KBM-7 (cell line): ENCODE measurements at regions not wholly inside any gene's neighbourhood (a gene's known extent, or its start where the extent isn't known, plus 50 kb on each side); places are given as distances from the start of the nearest gene placed in this dataset.
A peak's percentile ranks its signal among the peaks of the same experiment; 100 is the strongest.

Experiments
- DNase-seq: peaks from one replicate; pipeline ENCODE4 v3.0.0-alpha.2; 2015
- in situ Hi-C: fragments of 300-500 bp; cut with MboI; formaldehyde crosslinking; loops from 2 replicates; pipeline ENCODE4 v1.14.3; 2020; ENCODE audit warnings: low sequenced_read_pairs, low pct_unique_long_range_greater_than_20kb, mixed read lengths

DNA sequence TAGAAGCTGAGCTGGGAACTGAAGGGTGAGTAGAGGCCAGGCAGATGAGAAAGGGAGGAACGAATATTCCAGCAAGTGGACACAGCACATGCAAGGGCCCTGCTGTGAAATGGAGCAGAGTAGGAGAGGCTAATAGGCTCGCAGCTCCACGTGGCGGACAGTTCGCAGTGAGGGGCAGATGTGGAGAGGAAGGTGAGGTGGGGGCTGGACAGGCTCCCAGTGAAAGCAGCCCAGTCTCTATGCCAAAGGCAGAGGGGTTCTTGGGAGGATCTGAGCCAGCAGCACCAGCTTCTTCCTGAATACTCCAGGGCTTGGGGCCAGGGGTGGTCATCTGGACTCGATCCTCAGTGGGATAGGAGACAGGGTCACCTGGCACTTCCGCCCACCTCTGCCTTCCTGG is 81.0 kb downstream of the CEBPB start:
- in situ Hi-C loops = no loop called here

DNA sequence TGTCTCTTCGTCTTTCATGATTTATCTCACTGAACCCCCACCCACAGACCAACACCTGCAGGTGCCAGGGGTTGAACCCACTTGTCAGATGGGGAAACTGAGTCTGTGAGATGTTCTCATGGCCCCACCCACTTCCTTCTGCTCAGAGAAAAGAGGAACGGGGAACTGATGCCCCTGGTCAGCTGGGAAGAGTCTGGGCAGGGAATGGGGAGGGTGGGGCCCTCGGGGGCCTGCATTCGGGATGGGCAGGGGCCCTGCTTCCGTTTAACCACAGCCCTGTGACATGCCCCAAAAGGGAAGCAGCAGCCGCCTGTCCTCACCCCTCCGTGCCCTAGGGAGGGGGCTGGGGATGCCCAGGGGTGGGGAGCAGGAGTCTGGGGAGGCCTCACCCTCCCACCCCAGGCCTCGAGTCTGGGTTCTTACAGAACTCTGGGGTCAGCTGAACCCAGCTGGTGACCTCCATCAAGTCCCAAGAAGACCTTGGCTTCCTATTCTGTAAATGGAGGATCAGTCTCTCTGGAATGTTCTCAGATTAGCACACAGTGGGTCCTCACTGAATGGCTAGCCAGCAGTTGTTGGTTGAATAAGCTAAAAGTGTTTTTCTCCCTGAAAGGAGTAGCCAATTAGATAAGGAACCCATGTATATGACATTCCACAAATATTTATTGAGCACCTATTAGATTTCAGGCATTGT is 81.5 kb downstream of the CEBPB start:
- no peak for DNase-seq
- in situ Hi-C loops = no loop called here

More for the DNA sequence above, 81.0 kb downstream of the CEBPB start:
- no peak for DNase-seq

DNA sequence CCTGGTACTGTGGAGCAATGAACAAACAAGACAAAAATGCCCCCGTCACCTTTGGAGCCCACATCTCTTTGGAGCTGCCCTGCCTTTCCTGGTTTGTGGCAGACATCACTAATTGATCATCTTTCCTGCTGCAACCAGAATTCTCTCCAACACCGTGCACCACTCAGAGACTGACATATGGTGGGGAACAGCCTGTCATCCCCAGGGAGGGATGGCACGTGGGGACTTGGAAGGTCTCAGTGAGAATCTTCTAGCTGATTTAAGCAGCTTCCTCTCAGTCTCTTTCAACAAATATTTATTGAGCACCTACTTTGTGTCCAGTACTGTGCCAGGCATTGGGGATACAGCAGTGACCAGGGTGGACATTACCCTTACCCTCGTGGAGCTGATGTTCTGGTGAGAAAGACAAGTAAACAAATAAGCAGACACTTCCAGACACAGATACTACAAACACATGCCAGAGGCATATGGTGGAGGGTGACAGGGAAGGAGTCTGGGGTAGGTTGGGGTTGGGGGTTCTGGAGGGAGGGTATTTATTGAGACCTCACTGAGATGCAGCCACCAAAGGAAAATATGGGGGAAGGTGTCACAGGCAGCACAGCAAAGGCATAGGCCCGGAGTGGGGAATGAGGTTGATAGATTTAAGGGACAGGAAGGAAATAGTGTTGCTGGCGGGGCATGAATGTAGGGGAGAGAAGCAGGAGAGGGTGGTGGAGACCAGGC is 82.3 kb downstream of the CEBPB start:
- in situ Hi-C loops = no loop called here
- no peak for DNase-seq

DNA sequence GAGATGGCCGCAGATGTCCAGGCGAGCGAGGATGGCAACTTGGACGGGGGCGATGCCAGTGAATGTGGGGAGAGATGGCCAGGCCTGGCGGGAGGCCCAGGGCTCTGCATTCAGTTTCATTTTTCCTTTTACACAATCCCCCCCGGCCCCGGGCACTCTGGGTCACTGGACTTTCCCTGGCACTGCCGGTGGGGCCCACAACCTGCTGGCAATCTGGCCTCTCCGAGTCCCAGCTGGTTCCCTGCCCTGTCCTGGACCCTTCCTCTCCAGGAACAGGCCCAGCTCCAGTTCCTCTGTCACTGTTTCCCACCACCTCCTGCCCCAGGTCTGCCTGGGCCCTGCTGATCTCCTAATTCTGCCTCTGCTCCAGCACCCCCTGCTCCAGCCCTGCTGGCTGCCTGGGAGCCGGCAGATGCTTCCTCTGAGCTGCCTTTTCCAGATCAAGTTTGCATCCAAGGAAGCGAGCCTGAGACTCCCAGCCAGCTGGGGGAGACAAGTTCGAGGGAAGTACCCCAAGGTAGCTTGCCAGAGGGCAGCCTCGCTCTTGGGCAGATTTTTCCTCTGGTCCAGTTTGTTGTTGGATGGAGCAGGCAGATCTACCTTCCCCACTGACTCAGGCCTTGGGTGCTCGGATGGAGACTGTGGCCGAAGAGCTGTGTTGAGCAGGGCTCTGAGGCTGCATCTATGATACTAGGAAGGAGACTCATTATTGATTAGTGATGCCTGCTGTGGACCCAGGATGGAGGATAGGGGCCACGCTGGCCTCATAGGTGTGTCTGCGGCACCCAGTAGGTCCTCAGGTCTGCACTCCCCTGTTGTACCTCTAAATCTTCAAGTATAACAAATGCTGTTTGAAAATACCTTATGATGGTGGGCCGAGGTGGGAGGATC is 83.2 kb downstream of the CEBPB start:
- no peak for DNase-seq
- in situ Hi-C loops = no loop called here

DNA sequence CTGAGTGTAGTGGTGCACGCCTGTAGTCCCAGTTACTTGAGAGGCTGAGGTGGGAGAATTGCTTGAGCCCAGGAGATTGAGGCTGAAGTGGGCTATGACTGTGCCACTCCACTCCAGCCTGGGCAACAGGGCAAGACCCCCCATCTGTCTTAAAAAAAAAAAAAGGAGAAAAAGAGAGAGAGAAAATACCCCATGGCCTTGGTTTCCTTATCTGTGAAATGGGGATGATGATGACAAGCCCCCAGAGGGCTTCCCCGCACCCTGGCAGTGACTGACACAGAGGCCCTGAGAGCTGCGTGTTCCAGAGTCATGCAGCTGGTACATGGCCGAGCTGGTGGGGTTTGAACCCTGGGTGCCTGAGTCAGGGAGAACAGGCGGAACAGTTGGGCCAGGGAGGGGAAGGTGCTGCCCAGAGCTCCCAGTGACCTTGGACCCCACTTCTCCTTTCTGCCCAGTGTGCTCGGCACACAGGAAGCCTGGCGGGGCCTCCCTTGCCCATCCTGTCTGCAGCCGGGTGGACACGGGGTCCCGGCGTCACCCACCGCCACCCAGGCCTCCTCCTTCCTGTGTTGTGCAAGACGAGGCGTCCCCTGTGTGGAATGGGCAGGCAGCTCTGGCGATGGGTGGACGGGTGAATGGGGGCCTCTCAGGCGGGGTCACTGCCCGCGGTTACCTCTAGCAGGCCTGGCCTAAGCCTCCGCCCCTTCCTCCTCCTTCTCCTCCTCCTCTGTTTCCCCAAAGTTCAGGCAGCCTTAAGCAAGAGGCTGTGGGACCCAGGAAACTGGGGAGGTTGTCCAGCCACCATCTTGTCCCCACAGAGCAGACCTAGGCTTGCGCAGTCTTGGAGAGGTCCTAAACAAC is 84.2 kb downstream of the CEBPB start:
- no peak for DNase-seq
- in situ Hi-C loops = no loop called here

DNA sequence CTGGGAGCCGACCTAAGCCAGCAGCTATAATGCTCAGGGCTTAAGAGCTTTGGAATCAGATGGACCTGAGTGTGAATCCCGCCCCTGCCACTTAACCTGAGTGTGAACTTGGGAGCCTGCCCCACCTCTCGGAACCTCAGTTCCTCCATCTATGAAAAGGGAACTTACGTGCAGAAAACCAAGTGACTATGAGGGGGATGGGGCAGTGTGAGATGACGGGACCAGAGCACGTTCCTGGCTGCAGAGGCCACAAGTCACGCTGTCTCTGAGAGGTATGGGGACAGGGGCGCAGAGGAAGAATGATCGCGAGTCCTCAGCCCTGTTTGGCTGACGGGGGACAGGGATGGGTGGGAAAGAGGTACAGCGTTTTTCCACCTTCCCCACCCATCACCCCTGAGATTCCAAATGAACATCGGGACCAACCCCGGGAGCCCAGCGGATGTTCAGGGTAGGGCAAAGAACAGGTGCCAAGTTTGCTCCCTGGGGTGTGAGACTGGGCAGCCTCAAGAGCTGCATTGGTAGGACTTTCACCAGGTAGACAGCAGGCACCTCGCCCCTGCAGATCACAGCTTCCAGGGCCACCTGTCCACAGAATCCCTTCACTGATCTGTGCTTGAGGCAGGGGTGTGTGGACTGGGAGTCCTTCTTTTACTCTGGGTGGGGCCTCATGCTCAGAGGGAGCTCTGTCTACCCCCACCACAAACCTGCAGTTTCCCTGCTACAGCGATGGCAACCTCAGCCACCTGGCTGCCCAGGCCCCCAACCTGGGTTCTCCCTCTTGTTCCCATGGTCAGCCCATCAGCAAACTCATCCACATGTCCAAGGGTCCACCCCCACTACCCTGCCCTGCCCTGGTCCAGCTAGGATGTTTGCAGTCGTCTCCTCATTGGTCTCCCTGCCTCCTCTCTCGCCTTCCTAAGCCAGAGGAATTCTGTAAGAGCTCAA is 85.8 kb downstream of the CEBPB start:
- in situ Hi-C loops = no loop called here
- peak; percentile 60 for DNase-seq

DNA sequence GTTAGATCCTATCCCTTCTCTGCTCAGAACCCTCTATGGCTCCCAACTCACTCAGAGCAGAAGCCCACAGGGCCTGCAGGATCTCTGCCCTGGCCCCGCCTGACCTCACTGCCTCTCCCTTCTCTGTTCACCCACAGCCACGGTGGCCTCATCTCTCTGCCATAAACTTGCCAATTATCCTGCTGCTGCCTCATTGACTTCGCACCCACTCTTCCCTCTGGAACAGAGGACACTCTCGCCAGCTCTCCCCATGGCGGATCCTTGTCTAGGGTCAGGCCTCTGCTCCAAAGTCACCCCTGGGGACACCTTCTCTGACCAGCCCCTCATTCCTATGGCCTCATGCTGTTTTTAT is 86.4 kb downstream of the CEBPB start:
- in situ Hi-C loops = no loop called here

DNA sequence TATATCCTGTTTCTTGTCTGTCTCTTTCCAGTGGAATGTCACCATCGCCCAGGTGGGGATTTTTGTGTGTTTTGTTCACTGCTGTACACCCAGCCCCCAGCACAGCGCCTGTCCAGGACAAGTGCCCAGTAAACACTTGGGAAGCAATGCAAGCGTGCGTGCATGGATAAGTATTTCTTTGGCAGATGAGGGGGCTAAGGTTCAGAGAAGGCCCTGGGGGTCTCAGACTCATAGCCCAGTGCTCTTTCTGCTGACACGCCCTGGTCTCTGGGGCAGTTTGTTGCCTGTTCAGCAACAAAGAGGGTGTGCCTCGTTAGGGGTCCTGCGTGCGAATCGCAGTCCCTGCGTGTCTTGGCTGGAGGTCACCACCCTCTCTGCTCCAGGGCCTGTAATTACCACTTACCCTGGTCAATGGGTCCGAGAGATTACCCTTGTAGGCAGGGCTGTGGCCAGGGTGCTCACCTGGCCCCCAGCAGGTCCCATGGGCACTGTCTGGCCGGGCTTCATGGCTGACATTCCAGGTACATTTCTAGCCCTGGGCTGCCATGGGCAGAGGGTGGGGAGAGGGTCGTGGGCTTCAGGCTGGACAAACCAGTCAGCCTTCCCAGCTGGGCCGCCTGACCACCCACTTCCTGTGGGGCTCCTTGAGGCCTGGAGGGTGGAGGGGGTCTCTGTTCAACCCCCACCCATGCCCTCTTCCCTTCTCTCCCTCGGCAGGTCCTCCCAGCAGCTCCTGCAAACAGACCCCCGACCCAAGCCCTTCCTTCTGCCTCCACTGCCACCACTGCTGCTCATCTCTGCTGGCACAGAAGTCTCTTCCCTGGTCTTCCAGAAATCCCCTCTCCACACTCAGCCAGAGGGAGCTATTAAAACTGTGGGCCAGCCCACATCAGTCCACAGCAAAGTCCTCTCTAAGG is 87.1 kb downstream of the CEBPB start:
- in situ Hi-C loops = no loop called here
- no peak for DNase-seq

More for the DNA sequence above, 86.4 kb downstream of the CEBPB start:
- no peak for DNase-seq

DNA sequence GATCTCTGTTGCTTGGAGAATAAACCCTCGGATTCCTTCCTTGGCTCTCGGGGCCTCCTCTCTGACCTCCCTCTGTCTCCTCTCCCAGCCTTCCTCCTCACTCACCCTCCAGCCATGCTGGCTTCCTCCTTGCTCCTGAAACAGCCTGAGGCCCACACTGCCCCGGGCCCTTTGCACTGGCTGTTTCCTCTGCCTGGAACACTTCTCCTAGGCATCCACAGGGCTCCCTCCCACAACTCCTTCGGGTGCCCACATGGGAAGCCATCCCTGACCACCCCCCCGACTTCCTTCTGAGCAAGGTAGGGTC is 87.7 kb downstream of the CEBPB start:
- in situ Hi-C loops = no loop called here
- DNase-seq = no peak

DNA sequence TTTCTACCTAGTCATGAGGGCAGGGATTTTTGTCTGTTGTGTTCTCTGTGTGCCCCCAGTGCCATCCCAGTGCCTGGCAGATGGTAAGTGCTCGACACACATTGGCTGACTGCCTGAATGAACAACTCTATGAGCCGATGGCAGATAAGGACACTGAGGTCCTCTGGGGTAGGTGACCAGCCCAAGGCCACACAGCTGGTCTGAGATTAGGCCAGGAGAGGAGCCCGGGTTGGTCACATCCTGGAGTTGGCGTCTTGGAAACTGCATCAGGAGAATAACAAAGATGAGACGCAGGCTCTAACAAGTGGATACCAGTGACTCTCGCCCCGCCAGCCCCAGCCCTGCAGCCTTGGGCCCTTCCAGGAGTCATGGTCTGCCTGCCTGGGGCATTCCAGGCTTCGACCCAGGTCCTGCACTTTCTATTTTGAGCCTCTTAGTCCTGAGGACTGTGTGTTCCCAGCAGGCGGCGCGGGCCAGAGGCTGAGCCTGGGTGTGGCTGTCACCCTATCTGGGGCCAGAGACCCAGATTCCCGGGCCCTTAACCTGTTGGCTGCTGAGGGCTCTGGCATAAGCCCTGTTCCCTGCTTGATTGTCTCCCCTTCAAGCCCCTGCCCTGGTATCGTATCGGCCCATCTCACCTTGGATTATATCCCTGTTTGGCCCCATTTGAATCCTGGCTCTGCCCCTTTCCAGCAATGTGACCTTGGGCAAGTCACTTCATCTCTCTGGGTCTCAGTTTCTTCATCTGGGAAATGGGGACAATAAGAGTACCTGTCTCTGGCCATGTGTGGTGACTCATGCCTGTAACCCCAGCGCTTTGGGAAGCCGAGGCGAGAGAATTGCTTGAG is 88.3 kb downstream of the CEBPB start:
- DNase-seq = no peak
- in situ Hi-C loops = no loop called here

DNA sequence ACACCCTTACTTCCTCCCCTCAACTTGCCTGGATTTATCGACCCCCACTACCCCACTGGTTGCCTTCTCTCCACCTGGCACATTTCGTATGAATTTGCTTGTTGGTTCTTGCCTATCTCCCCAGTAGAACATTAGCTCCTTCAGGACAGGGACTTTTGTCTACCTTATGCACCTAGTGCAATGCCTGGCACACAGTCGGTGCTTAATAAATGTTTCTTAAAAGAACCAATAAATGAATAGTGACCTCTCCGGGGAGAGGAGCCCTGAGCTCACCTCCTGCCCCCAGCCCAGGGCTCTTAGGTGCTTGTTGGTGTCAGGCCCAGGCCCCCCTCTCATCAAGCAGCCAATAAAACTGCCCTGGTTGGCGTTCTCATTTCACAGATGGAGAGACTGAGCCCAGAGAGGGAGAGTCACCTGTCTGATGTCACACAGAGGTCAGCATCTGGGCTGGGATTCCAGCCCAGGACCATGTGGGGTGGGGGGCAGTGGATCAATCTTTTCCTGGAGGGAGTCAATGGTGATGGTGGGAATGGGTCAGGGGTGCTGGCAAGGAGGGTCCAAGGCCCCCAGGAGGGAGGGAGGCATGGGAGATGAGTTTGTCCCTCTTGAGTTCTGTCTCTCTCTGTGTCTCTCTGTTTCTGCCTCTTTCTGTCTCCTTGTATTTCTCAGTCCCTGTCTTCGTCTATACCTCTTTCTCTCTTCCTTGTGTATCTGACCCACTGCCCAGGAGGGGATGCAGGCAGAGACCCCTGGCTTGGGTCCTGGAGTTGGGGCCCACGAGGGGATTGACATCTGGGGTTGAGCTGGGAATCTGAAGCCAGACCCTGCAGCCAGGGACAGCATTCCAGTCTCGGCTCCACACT is 89.6 kb downstream of the CEBPB start:
- in situ Hi-C loops = no loop called here
- no peak for DNase-seq

DNA sequence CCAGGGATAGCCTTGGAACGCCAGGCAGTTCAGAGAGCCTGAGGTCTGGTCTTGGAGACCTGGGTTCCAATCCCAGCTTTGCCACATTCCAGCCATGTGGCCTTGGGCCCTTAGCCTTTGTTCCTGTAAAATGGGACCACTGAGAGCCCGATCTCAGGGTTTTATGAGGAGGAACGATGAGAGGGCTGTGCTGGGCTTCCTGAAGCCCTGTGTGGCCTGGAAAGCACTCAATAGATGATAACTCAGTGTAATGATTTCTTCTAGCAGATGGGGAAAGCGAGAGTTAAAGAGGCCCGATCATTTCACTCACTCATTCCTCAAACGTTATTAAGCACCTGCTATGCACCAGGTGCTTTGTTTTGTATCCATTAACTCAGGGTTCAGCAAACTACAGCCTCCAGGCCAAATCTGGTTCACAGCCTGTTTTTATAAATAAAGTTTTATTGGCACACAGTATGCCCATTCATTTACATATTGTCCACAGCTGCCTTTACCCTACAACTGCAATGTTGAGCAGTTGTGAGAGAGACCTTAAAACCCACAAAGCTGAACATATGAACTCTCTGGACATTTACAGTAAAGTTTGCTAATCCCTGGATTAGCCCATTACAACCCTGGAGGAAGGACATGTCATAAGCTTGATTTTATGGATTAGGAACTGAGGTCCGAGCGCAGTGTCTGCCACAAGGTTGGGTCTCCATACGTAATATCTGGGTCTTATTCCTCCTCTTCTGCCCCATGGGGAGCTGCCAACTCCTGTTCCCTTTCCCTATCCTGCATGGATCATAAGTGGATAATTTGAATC is 90.4 kb downstream of the CEBPB start:
- in situ Hi-C loops = no loop called here
- DNase-seq = no peak

DNA sequence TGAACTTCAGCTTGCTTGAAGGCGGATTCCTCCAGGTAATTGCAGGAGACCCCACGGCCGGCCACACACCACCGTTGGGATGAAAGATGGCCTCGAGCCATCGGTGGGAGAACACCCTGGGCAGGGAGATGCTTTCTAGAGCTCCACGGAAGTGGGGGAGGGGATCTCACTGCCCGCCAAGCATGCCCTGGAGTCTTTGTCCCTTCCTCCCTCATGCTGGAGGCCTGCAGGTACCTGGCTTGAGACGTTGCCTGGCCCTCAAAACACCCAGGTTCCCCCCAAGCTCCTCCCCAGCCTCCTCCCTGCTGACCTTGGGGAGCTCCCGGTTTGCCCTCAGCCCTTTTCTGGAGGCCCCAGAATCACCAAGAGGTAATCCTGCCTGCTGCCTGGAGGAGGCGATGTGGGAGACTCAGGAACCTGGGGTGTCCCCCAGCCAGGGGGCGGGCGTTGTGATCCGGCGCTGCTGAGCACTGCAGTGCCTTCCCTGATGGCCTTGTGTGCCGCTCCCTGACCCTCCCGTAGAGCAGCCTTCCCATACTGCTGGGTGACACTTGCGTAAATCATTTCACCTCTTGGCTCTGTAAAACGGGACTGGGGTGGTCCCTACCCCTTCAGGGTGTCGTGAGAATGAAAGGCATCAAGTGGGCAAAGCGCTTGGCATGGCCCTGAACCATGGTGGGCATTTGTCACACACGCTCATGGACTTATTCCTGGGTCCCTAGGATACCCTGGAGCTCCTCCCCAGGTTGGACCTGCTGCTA is 91.4 kb downstream of the CEBPB start:
- DNase-seq = no peak
- in situ Hi-C loops = no loop called here

DNA sequence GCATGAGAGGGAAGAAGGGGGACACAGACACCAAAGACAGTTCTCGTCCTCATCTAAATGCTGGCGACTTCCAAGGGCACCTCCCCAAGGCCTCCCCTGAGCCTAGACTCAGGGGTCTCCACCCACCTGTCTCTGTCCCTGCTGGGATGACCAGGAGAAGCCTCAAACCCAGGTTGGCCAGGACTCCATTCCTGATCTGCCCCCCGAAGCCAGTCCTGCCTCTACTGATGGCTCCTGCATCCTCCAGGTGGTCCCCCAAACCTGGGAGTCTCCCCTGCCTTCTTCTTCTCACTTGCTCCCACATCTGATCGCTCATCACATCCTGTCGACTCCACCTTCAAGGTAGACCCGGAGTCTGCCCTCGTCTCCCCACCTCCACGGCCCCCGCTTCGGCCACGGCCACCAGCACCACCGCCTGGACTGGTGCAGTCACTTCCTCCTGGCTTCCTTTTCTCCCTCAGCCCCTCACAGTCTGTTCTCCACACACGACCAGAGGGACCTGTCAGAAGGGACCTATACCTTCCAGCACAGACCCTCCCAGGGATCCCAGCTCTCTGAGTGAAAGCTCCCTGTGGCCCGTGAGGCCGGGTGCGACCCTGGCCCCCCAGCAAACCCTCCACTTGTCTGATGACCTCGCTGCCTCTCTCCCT is 92.1 kb downstream of the CEBPB start:
- in situ Hi-C loops = no loop called here
- no peak for DNase-seq
